K562 (cell line): ENCODE measurements at regions not wholly inside any gene's neighbourhood (a gene's known extent, or its start where the extent isn't known, plus 50 kb on each side); places are given as distances from the start of the nearest gene placed in this dataset.

Experiments used
- ATAC-seq: fragments of 200-7000 bp; cut with Tn5 transposase; 3 replicates; pipeline ENCODE4 v1.9.1; 2020; ENCODE audit warnings: moderate library complexity
- BruUV-seq: library from RNA; stranded (reverse); fragments of 400-500 nt; replicated peaks from 2 replicates; lab custom pipeline; 2021; lab: Mats Ljungman, UMichigan
- CTCF ChIA-PET: fragments of 300-600 bp; formaldehyde crosslinking; extraction: SDS; loops from one replicate; lab custom pipeline; 2021; ENCODE audit warnings: low intra/inter-chr PET ratio; lab: Yijun Ruan, JAX
- POLR2A ChIA-PET: fragments of 300-600, 350-650 bp; sonication (Branson Sonifier 250); formaldehyde crosslinking; extraction: SDS; loops from one replicate; lab custom pipeline; 2021; ENCODE audit warnings: antibody characterized with exemption, inconsistent platforms; lab: Yijun Ruan, JAX
- DNase-seq, 4 experiments: peaks; one replicate each; pipeline versions ENCODE4 v3.0.0 to v3.0.0-alpha.2; 2011 to 2018; ENCODE audit warnings: low spot score in 3 of 4, mixed read lengths in 3 of 4; ENCODE audit errors: extremely low read depth in 1 of 4
- FAIRE-seq: peaks from 2 replicates; lab custom pipeline; 2011; peaks lifted over from hg19 to GRCh38; lab: Jason Lieb, UNC
- H2AFZ ChIP-seq: 2 replicates; pipeline ENCODE4 v1.6.0; 2011; ENCODE audit warnings: low read depth, low read length, control low read depth, inconsistent platforms
- H3K27ac ChIP-seq: fragments of 200-600 bp; 3 replicates; pipeline ENCODE4 v1.8.0; 2011; ENCODE audit warnings: low read depth, mild to moderate bottlenecking, control low read depth, inconsistent platforms, low read length, moderate library complexity, mixed read lengths; ENCODE audit errors: extremely low read depth
- H3K27me3 ChIP-seq, 2 experiments: fragments of 300-600 bp in 1 of 2; 2 replicates in 1 of 2; 3 replicates in 1 of 2; pipeline versions ENCODE4 v1.6.0 to v1.8.0; 2011; ENCODE audit warnings: inconsistent platforms in 2 of 2, low read length in 2 of 2, mild to moderate bottlenecking in 1 of 2, mixed read lengths in 1 of 2, moderate library complexity in 1 of 2; ENCODE audit not compliant: control insufficient read depth in 2 of 2, insufficient read depth in 2 of 2
- H3K36me3 ChIP-seq: fragments of 300-600 bp; 3 replicates; pipeline ENCODE4 v1.8.0; 2011; ENCODE audit warnings: mild to moderate bottlenecking, low read length, inconsistent platforms; ENCODE audit not compliant: control insufficient read depth, insufficient read depth
- H3K4me1 ChIP-seq, 2 experiments: fragments of 200-600 bp in 1 of 2; replicated peaks in 1 of 2; 2 replicates in 1 of 2; 3 replicates in 1 of 2; pipeline versions ENCODE4 v1.5.1 to v1.8.0; 2011; ENCODE audit warnings: inconsistent platforms in 2 of 2, low read length in 2 of 2, mild to moderate bottlenecking in 1 of 2, mixed read lengths in 1 of 2, moderate library complexity in 1 of 2; ENCODE audit not compliant: control insufficient read depth in 2 of 2, insufficient read depth in 2 of 2
- H3K4me2 ChIP-seq: 2 replicates; pipeline ENCODE4 v1.6.1; 2011; ENCODE audit warnings: low read length, control low read depth, inconsistent platforms, mixed read lengths; ENCODE audit not compliant: insufficient read depth
- H3K4me3 ChIP-seq: fragments of 200-600 bp; sonication (generic), shearing (Covaris generic); 2 replicates; pipeline ENCODE4 v1.5.1; 2016; ENCODE audit warnings: control low read depth, inconsistent platforms
- H3K79me2 ChIP-seq: fragments of 200-600 bp; 3 replicates; pipeline ENCODE4 v1.8.0; 2011; ENCODE audit warnings: low read length, inconsistent platforms; ENCODE audit not compliant: control insufficient read depth, insufficient read depth
- H3K9ac ChIP-seq, 2 experiments: 2 replicates each; pipeline versions ENCODE4 v1.6.0 to v1.6.1; 2011; ENCODE audit warnings: low read depth in 2 of 2, low read length in 2 of 2, control low read depth in 1 of 2, inconsistent platforms in 1 of 2, mild to moderate bottlenecking in 1 of 2, mixed read lengths in 1 of 2; ENCODE audit not compliant: insufficient read depth in 1 of 2
- H3K9me1 ChIP-seq: one replicate; pipeline ENCODE4 v1.6.0; 2011; ENCODE audit warnings: inconsistent platforms, mild to moderate bottlenecking, low read length, moderate library complexity; ENCODE audit not compliant: control insufficient read depth, insufficient read depth
- H3K9me3 ChIP-seq: replicated peaks from 2 replicates; pipeline ENCODE4 v1.5.1; 2011; ENCODE audit warnings: low read depth, low read length, inconsistent platforms; ENCODE audit not compliant: control insufficient read depth, insufficient read depth
- H4K20me1 ChIP-seq: replicated peaks from 2 replicates; pipeline ENCODE4 v1.6.1; 2011; ENCODE audit warnings: low read length, inconsistent platforms, mixed read lengths; ENCODE audit not compliant: control insufficient read depth, insufficient read depth
- ATF3 ChIP-seq, 2 experiments: fragments of 450-650 bp in 1 of 2; sonication (generic) in 1 of 2; formaldehyde crosslinking in 1 of 2; IDR thresholded peaks in 1 of 2; conservative IDR thresholded peaks in 1 of 2; 2 replicates each; pipeline versions ENCODE4 v1.6.1 to v1.8.1; 2016 to 2023; ENCODE audit warnings: mild to moderate bottlenecking in 2 of 2, moderate library complexity in 2 of 2, inconsistent platforms in 1 of 2, missing genetic modification reagents in 1 of 2
- BCLAF1 ChIP-seq, 2 experiments: fragments of 450-650 bp in 1 of 2; IDR thresholded peaks; 2 replicates each; pipeline ENCODE4 v1.6.1; 2011 to 2017; ENCODE audit warnings: low read depth in 2 of 2, antibody characterized with exemption in 1 of 2, borderline replicate concordance in 1 of 2, low read length in 1 of 2, mild to moderate bottlenecking in 1 of 2, mixed read lengths in 1 of 2; ENCODE audit not compliant: control insufficient read depth in 1 of 2
- BHLHE40 ChIP-seq: IDR thresholded peaks from 2 replicates; pipeline ENCODE4 v1.6.1; 2011; ENCODE audit warnings: low read length, improper control_type of control experiment
- EZH2 ChIP-seq: IDR thresholded peaks from 2 replicates; pipeline ENCODE4 v1.6.1; 2012; ENCODE audit warnings: low read depth, mild to moderate bottlenecking, inconsistent platforms, low read length, borderline replicate concordance
- HMBOX1 ChIP-seq: sonication (generic); IDR thresholded peaks from 2 replicates; pipeline ENCODE4 v1.6.1; 2016
- NFE2 ChIP-seq: IDR thresholded peaks from 2 replicates; pipeline ENCODE4 v1.6.1; 2014; ENCODE audit warnings: antibody characterized with exemption, low read depth
- POLR2A ChIP-seq: fragments of 450-650 bp; conservative IDR thresholded peaks from 2 replicates; pipeline ENCODE4 v1.6.1; 2016
- RAD51 ChIP-seq: fragments of 450-650 bp; IDR thresholded peaks from 2 replicates; pipeline ENCODE4 v1.7.1; 2016; ENCODE audit warnings: low read depth, mild to moderate bottlenecking, borderline replicate concordance
- SMAD4 ChIP-seq: fragments of 250-450 bp; sonication (Bioruptor Pico); conservative IDR thresholded peaks from 2 replicates; pipeline ENCODE4 v1.8.0; 2021; ENCODE audit warnings: inconsistent platforms, mild to moderate bottlenecking, moderate library complexity
- SMARCA4 ChIP-seq: fragments of 450-650 bp; IDR thresholded peaks from 2 replicates; pipeline ENCODE4 v1.6.1; 2016
- XRCC4 ChIP-seq: IDR thresholded peaks from one replicate; pipeline ENCODE4 v1.6.1; 2011; ENCODE audit not compliant: insufficient read depth, insufficient read length; ENCODE audit errors: extremely low read depth
- ZNF41 ChIP-seq: fragments of 250-450 bp; sonication (Bioruptor Pico); conservative IDR thresholded peaks from 2 replicates; pipeline ENCODE4 v1.4.0; 2020; ENCODE audit warnings: mild to moderate bottlenecking
- WGBS: fragments of 100-300 bp; shearing (Covaris generic); methylation state at CpG from one replicate; pipeline ENCODE4 v1.1.6; 2016; ENCODE audit warnings: low coverage, mixed read lengths; ENCODE audit not compliant: insufficient coverage; ENCODE audit errors: missing lambda C conversion rate; 5-methylcytosine and 5-hydroxymethylcytosine counted together
- in situ Hi-C: fragments of 300-500 bp; cut with MboI; formaldehyde crosslinking; loops from 4 replicates; pipeline ENCODE4 v1.15.0; 2018; ENCODE audit warnings: inconsistent platforms, mixed read lengths
- intact Hi-C: fragments of 100-400 bp; cut with micrococcal nuclease; formaldehyde crosslinking; loops from 2 replicates; pipeline ENCODE4 v1.14.2; 2022
- TF ChIP-seq, protein P1 (sequence below): fragments of 250-450 bp; sonication (Bioruptor Pico); IDR thresholded peaks from 2 replicates; pipeline ENCODE4 v1.5.0; 2020; ENCODE audit warnings: mild to moderate bottlenecking
- TF ChIP-seq, protein P2 (sequence below): sonication (generic); formaldehyde crosslinking; IDR thresholded peaks from 2 replicates; pipeline ENCODE4 v1.5.0; 2020; ENCODE audit warnings: missing genetic modification reagents

DNA sequence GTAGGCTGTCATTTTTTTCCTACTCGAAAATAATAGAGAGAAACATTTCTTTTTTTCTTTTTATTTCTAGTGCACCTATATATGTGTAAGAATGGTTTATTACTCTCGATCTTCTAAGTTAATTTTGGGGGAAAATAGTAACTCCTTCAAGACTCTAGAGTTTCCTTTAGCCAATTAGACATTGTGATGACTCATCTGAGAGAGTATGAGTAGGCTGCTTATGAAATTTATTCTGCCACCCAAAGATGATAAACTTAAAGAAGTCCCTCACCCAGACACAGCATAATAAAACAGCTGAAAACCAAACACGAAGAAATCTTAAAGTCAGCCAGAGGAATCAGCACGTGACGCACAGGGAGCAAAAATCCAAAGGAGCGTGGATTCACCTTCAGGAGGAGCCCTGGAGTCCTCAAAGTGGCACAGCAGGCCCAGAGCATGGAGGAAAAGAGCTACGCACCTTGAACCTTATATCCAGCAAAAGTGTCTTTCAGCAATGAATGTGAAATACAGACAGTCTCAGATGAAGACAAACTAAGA is 81.9 kb downstream of the ERMARD start:
- Histone ChIP-seq H3K9me3 (no peaks in the 10 kb centered on the region), H4K20me1 (peaks cover 11% of the 10 kb centered on the region; the same call in 1 of the 2 replicates), H2AFZ (no peak overlapping the region), H3K9me1 (no peaks in the 10 kb centered on the region), H3K4me2 (no peak overlapping the region), H3K36me3 (no peaks in the 10 kb centered on the region), H3K9ac (no peak overlapping the region), H3K4me3 (no peak overlapping the region), H3K27me3 (peaks cover 23 to 41% of the 10 kb centered on the region in 2 experiments; a peak in 4 of 5 replicates), H3K4me1 (peaks cover 0 to 3% of the 10 kb centered on the region in 2 experiments; a peak in 1 of 5 replicates), H3K79me2 (no peaks in the 10 kb centered on the region), H3K27ac (no peak overlapping the region)
- no peak for FAIRE-seq
- ChIA-PET CTCF (interaction anchor here (0.6 to 1.3 kb wide), 3 partner anchors 98 to 938 kb away, joined by 3 read pairs; no protein-coding TSS in a partner anchor), POLR2A (interaction anchor here (0.6 to 1.4 kb wide), 2 partner anchors 10 to 31 kb away, joined by 3 read pairs; no protein-coding TSS in a partner anchor)
- ATAC-seq, result no peak
- WGBS, result 2% methylated on average over 7 of the region's 7 CpGs
- in situ Hi-C loops (loop anchor here (10.0 kb wide), 1 partner anchor 681 kb away; no protein-coding TSS in a partner anchor), intact Hi-C loops (no loop called here)
- DNase-seq, result no peak
- TF ChIP-seq XRCC4 (no peak), SMAD4 (CRISPR knock-in tag) (no peak), ZNF41 (CRISPR knock-in tag) (no peak), BHLHE40 (peak; percentile 7; the same call in 1 of the 2 replicates), ATF3 (IDR thresholded peaks at IDR 0.05) (peak; percentile 36; the same call in 1 of the 2 replicates), ATF3 (CRISPR knock-in tag; conservative IDR thresholded peaks at IDR 0.05) (no peak), HMBOX1 (no peak), RAD51 (peak; percentile 14; the same call in 1 of the 2 replicates), POLR2A (no peak), SMARCA4 (no peak), BCLAF1 (IDR thresholded peaks at IDR 0.05; ENCODE audit: borderline replicate concordance in 1 of 2, control insufficient read depth in 1 of 2, low read depth in 2 of 2, low read length in 1 of 2) (no peak), NFE2 (no peak), EZH2 (no peak)
- TF ChIP-seq, protein P1, sequence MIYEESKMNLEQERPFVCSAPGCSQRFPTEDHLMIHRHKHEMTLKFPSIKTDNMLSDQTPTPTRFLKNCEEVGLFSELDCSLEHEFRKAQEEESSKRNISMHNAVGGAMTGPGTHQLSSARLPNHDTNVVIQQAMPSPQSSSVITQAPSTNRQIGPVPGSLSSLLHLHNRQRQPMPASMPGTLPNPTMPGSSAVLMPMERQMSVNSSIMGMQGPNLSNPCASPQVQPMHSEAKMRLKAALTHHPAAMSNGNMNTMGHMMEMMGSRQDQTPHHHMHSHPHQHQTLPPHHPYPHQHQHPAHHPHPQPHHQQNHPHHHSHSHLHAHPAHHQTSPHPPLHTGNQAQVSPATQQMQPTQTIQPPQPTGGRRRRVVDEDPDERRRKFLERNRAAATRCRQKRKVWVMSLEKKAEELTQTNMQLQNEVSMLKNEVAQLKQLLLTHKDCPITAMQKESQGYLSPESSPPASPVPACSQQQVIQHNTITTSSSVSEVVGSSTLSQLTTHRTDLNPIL (CRISPR knock-in tag), result no peak
- TF ChIP-seq, protein P2, sequence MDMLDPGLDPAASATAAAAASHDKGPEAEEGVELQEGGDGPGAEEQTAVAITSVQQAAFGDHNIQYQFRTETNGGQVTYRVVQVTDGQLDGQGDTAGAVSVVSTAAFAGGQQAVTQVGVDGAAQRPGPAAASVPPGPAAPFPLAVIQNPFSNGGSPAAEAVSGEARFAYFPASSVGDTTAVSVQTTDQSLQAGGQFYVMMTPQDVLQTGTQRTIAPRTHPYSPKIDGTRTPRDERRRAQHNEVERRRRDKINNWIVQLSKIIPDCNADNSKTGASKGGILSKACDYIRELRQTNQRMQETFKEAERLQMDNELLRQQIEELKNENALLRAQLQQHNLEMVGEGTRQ (CRISPR knock-in tag), result peak; percentile 60
- no TSS peak for BruUV-seq
